ENCODE measurements at regions not wholly inside any gene's neighbourhood (a gene's known extent, or its start where the extent isn't known, plus 50 kb on each side); places are given as distances from the start of the nearest gene placed in this dataset.

DNA sequence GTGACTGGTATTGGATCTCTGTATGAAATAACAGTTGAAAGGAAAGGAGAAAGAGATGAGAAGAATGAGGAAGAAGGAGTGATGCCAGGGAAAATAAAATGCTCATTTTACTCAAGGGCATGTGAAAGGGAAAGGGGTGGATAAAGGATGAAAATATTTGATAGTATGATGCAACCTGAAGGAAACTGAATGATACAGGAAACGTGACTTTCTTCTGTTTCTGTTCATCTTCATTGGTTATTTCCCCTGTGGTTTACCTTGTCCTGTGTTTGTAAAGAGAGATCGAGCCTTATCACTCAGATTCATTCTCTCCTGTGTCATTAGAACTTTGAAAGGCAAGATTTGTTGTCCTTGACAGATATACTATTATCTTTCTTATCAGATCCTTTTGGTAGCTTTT, 243.6 kb upstream of the SLITRK3 start:
- TF ChIP-seq, protein P1, sequence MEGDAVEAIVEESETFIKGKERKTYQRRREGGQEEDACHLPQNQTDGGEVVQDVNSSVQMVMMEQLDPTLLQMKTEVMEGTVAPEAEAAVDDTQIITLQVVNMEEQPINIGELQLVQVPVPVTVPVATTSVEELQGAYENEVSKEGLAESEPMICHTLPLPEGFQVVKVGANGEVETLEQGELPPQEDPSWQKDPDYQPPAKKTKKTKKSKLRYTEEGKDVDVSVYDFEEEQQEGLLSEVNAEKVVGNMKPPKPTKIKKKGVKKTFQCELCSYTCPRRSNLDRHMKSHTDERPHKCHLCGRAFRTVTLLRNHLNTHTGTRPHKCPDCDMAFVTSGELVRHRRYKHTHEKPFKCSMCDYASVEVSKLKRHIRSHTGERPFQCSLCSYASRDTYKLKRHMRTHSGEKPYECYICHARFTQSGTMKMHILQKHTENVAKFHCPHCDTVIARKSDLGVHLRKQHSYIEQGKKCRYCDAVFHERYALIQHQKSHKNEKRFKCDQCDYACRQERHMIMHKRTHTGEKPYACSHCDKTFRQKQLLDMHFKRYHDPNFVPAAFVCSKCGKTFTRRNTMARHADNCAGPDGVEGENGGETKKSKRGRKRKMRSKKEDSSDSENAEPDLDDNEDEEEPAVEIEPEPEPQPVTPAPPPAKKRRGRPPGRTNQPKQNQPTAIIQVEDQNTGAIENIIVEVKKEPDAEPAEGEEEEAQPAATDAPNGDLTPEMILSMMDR (IDR thresholded peaks at IDR 0.05), result no peak
- no peak for TF ChIP-seq ZFX (IDR thresholded peaks at IDR 0.05; ENCODE audit: borderline replicate concordance)

Data from 22Rv1 (cell line).